Activated CD4-positive, CD25-positive, alpha-beta regulatory T cell (primary cell): ENCODE measurements at regions not wholly inside any gene's neighbourhood (a gene's known extent, or its start where the extent isn't known, plus 50 kb on each side); places are given as distances from the start of the nearest gene placed in this dataset.
A peak's percentile ranks its signal among the peaks of the same experiment; 100 is the strongest.

ENCODE experiments used
- DNase-seq, 4 experiments: peaks; one replicate each; lab custom pipeline; 2025; lab: John Stamatoyannopoulos, UW

- DNase-seq: no peak
Observed at GRCh38 chr6:165876588-165876987, 213.5 kb upstream of the PDE10A start.

- DNase-seq: no peak
Observed at GRCh38 chr6:165875946-165876345, 212.9 kb upstream of the PDE10A start.

DNA sequence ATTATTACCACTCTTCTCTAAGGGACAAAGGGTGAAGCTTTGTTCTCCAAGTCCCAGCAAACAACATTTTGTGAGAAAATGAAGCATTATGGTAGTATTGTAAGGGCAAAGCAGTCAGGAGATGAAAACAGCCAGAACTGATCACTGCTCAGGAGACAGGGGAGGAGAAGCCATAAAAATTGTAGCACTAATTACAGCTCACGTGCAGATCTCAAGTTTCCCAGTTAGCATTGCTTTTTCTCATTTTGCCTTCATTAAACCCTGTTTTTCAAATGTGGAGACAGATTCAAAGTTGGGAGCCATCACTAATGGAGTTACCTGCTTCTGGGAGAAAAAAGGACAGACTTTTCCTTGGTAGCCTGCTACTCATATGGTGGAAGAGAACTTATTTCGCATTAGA lies 210.9 kb upstream of the PDE10A start:
- no peak for DNase-seq

DNA sequence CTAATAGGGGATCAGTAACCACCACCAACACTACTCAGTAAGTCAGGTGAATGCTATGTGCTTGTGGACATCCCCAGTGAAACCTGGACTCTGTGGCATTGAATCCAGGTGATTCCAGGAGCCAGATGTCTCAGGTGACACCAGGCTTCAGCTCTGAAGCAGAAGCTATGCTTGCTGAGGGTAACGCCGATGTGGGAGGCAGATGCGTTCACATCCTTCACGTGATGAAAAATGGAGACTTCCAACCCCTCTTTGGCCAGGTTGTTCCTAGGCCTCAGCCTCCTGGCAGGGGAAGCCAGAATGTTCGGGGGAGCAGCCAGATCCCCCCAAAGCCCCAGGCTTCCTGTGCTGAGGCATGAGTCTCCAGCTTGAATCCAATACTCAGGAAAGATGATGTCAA lies 209.8 kb upstream of the PDE10A start:
- no peak for DNase-seq

DNA sequence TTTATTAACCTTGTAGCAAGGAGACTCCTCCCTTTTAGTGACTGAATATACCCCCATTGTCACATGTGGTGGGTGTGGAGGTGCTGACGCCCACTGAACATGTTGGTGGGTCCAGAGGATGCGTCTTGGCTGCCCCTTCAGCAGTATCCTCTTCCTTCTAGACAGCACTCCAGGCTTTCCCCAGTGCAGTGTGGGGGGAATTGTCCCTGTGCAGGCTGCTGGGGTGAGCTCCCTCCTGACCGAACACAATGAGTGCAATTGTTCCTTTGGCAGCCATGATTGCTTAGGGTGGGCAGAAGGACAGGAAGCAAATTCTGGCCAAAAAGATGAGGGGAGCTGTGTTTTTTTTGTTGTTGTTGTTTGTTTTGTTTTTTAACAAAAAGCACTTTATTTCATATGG lies 209.3 kb upstream of the PDE10A start:
- no peak for DNase-seq

DNA sequence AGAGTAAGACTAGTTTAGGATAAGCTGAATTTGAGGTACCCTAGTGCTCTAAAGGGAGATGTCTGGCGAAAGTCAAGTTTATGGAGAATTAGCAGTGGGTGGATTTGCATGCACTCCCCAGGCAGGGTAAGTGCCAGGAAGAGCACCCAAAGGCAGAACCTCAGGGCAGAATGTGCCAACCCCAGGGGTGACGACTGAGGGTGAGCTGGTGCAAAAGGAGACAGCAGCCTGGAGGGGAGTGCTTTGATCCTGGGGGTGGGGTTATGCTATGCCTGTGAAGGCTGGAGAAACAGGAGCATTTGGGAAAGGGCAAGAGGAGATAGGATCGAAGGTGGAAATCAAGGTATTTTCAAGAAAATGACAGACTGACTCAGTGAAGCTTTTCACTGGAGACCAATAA lies 208.5 kb upstream of the PDE10A start:
- DNase-seq: no peak

DNA sequence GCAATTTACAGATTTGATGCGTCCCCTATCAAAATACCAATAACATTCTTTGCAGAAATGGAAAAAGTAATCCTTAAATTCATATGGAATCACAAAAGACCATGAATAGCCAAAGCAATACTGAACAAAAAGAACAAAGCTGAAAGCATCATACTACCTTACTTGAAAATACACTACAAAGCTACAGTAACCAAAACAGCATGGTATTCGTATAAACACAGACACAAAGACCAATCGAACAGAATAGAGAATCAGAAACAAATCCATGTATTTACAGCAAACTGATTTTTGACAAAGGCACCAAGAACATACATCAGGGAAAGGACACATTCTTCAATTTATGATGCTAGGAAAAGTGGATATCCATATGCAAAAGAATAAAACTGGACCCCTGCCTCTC lies 206.5 kb upstream of the PDE10A start:
- no peak for DNase-seq

DNA sequence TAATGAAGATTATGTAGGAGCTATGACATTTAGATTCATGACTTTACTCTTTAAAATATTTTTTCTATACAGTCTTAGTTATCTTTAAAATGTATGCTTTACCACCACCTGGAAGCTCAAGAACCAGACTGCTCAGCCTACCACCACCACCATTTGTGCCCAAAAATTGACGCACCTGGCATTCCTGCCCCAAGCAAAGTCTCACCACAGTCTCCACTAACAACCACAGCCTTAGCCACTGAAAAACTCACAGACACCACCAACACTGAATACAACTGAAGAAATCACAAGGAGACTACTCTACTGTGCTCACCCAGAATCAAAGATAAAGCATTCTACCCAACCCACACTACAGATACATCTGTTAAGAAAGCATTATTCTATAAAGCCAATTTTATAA lies 201.9 kb upstream of the PDE10A start:
- DNase-seq: no peak

DNA sequence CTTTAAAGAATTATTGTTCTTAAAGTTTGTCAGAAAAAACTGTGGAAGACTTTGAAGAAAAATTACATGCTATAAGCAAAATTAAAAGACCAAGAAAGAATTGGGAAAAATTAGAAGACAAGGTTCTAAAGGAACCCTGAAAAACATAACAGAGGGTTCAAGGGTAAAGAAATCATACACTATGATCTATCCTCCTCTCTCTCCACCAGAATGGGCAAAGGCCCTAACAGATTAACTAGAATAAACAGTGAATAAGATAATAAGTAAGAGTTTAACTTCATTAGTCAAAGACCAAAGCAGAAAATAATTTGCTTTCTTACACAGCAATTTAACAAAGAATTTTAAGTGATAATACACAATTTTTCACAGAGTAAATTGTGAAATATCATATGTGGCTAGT lies 201.2 kb upstream of the PDE10A start:
- no peak for DNase-seq

DNA sequence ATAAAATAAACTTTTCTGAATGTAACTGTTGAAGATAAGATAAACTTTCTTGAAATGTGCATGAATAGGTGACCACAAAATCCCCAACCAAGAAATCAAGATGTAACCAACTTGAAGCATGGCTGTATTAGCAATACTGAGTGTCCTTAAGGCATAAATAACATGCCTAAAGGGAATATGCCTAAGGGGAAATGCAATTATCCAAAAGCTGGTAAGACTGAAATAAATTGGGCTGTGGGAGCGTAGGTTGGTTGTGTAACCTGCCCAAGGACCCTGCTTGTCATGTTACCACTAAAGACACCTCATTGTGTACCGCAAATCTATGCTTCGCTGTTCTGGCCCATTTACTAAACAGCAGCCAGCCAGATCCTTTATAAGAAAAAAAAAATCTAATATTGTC lies 200.8 kb upstream of the PDE10A start:
- DNase-seq: no peak

DNA sequence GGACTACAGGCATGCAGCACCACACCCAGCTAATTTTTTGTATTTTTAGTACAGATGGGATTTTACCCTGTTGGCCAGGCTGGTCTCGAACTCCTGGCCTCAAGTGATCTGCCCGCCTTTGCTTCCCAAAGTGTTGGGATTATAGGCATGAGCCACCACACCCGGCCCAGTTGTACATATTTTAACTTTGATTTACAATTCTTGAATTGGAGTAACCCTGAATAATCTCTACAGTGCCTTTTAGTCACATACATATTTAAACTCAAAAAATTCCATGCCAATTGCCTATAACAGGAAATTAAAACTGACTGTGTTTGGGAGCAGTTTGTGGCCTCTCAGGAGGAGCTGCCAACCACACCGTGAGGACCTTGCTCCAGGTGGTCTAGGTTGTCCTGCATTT lies 199.8 kb upstream of the PDE10A start:
- no peak for DNase-seq

- no peak for DNase-seq
Observed at GRCh38 chr6:165861226-165861625, 198.2 kb upstream of the PDE10A start.

DNA sequence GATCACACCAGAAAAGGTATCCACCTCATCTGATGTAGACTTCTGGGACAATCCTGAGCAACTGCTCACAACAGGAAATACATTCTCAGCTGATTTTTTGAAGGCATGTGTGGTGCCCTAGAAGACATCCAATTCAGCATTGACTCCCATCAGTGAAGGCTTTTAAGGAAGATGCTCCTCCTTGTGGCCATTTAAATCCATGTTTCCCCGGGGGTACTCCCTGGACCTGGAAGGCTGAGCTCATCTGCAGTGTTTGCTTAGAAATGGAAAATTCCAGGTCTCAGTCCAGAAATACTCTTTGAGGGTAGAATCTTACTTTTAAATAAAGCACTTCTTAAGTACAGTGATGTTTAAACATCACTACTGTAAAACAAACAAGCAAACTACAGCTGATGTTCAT lies 195.5 kb upstream of the PDE10A start:
- no peak for DNase-seq

GRCh38 chr6:165855856-165856255 lies 192.8 kb upstream of the PDE10A start:
- no peak for DNase-seq

DNA sequence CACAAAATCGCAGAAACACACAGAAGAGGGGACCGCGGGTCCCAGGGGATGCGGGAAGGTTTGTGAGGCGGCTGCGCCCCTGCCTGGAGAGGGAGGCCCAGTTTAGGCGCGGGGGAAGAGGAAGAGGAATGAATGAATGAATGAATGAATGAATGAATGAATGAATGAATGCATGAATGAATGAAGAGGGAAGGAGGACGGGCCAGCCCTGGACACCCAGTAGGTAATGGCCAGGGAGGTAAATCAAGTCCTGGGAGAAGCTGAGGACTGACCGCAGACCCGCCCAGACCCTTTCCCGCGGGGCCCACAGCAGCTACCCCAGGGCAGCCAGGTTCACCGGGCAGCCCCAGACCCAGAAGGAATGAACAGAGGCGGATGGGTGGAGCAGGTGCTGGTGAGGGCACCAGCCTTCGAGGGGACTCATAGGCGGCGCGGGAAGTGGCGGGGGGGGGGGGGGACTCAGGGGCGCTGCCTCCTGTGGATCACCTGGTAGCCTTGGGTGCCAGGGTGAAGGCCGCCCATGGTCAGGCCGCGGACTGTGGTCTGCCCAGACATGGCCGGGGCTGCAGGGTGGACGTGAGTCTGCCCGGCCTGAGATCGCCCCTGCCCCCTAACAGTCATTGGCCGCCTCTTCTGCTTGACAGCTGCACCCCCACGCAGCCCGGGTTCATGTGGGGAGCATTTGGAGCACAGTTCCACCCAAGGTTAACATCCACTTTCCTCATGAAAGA lies 192.0 kb upstream of the PDE10A start:
- DNase-seq: no peak

- no peak for DNase-seq
Observed at GRCh38 chr6:165854061-165854862, 191.2 kb upstream of the PDE10A start.

DNA sequence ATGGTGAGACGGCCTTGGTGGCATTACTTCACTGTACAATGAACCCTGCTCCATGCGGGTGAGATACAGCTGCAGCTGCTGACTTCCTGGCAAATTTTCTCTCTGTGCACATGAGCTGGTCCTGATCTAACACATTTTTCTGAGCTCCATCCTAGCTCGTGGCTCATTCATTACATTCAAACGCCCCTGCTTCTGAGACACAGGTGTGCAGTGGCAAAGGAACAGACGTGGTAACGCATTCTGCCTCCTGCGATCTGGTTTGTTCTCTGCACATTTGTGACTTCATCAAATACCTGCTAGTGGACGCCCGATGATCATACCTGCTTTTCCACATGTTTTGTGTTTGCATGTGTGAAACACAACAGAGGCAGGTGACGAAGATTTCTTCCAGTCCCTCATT lies 189.6 kb upstream of the PDE10A start:
- DNase-seq: no peak

- peak in 2 of 4 experiments; percentile 7 to 30 for DNase-seq
Observed at GRCh38 chr6:165850434-165851019, 187.5 kb upstream of the PDE10A start.

DNA sequence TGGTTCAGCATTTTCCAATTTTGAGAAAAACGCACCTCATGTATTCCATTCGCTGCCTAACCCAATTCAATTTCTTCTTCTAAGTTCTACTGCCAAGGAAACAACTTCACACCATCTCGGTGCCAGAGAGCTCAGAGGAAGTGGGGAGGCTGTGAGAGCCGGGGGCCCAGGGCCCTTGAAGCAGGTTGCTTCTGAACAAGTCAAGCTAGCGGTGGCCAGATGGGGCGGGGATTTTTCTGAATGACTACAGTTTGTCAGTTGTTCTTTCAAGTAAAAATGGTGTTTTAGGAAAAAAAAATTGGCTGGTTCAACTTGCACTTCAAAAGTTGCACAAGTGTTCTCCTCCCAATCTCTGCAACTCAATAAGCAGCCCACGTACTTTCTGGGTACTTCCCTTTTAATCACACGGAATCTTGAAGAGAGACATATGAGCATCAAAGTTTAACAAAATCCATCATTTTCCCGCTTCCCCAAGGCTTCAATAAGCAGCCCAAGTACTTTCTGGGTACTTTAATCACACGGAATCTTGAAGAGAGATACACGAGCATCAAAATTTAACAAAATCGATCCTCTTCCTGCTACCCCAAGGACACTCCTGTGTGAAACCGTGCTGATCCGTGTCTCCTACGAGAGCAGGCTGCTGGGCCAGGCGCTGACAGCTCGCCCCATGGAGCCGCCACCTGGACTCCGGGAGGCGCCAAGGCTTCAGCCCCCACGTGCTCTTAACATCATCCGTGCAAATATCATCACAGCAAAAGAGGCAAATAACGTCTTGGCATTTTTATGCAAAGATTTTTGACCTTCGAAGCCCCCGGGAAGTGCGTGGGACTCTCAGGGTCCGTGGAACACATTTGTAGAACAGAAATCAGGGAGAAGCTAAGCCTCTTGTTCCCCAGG lies 186.7 kb upstream of the PDE10A start:
- DNase-seq: no peak

DNA sequence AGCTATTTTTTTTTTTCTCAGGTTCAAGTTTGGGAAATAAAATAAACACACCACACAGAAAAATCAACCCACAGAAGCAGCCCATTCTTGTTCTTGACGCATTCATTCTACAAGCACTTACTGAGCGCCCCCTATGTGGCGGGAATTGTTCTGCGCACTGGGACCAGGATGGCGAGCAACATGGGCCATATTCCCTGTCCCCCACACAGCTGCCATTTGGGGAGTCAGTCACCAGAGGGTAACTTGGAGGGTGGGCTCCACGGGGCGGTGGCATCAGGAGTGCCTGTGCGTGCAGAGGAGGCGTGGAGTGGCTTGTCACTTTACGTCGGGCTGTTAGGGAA lies 185.0 kb upstream of the PDE10A start:
- DNase-seq: no peak

- DNase-seq: no peak
Observed at GRCh38 chr6:165847407-165848085, 184.5 kb upstream of the PDE10A start.
